ENCODE measurements at regions not wholly inside any gene's neighbourhood (a gene's known extent, or its start where the extent isn't known, plus 50 kb on each side); places are given as distances from the start of the nearest gene placed in this dataset.

- Histone ChIP-seq H3K9me3 (ENCODE audit: control insufficient read depth, insufficient read depth, low read length) (peaks cover under 1% of the 10 kb centered on the region; the same call in 1 of the 2 replicates), H3K27me3 (ENCODE audit: control insufficient read depth, insufficient read depth, low read length) (no peaks in the 10 kb centered on the region), H3K27ac (ENCODE audit: low read depth, low read length) (no peak overlapping the region), H3K4me3 (ENCODE audit: low read depth, low read length) (no peak overlapping the region)
- ChIA-PET POLR2A (interaction anchor here (0.6 kb wide), 1 partner anchor 743 kb away, joined by 3 read pairs; no protein-coding TSS in a partner anchor), CTCF (interaction anchor here (1.1 kb wide), 1 partner anchor 1034 kb away, joined by 3 read pairs; no protein-coding TSS in a partner anchor)
- DNase-seq (ENCODE audit: low read depth, low spot score), result no peak
- no peak for TF ChIP-seq CTCF (IDR thresholded peaks at IDR 0.05; ENCODE audit: low read depth, low read length)
Observed at GRCh38 chr9:115627511-115627910, 509.6 kb upstream of the TNC start.

GRCh38 chr9:115628426-115628825, 510.5 kb upstream of the TNC start:
- TF ChIP-seq CTCF (IDR thresholded peaks at IDR 0.05; ENCODE audit: low read depth, low read length), result no peak
- Histone ChIP-seq H3K27me3 (ENCODE audit: control insufficient read depth, insufficient read depth, low read length) (no peaks in the 10 kb centered on the region), H3K9me3 (ENCODE audit: control insufficient read depth, insufficient read depth, low read length) (no peaks in the 10 kb centered on the region), H3K4me3 (ENCODE audit: low read depth, low read length) (no peak overlapping the region), H3K27ac (ENCODE audit: low read depth, low read length) (no peak overlapping the region)
- no peak for DNase-seq (ENCODE audit: low read depth, low spot score)
- ChIA-PET CTCF (no interaction called here), POLR2A (no interaction called here)

GRCh38 chr9:115629879-115630840, 512.2 kb upstream of the TNC start:
- H3K27ac ChIP-seq (ENCODE audit: low read depth, low read length), result no peak overlapping the region
- DNase-seq (ENCODE audit: low read depth, low spot score), result no peak
- POLR2A ChIA-PET, result interaction anchor here (0.7 kb wide), 1 partner anchor 36 kb away, joined by 4 read pairs; no protein-coding TSS in a partner anchor
- TF ChIP-seq CTCF (IDR thresholded peaks at IDR 0.05; ENCODE audit: low read depth, low read length), result no peak
- no peaks in the 10 kb centered on the region for H3K27me3 ChIP-seq (ENCODE audit: control insufficient read depth, insufficient read depth, low read length)
- no peak overlapping the region for H3K4me3 ChIP-seq (ENCODE audit: low read depth, low read length)
- no peaks in the 10 kb centered on the region for H3K9me3 ChIP-seq (ENCODE audit: control insufficient read depth, insufficient read depth, low read length)
- CTCF ChIA-PET, result interaction anchor here (1.4 kb wide), 1 partner anchor 36 kb away, joined by 3 read pairs; no protein-coding TSS in a partner anchor

GRCh38 chr9:115632391-115632790, 514.4 kb upstream of the TNC start:
- TF ChIP-seq CTCF (IDR thresholded peaks at IDR 0.05; ENCODE audit: low read depth, low read length), result no peak
- no peaks in the 10 kb centered on the region for H3K27me3 ChIP-seq (ENCODE audit: control insufficient read depth, insufficient read depth, low read length)
- H3K27ac ChIP-seq (ENCODE audit: low read depth, low read length), result no peak overlapping the region
- ChIA-PET POLR2A (no interaction called here), CTCF (no interaction called here)
- H3K9me3 ChIP-seq (ENCODE audit: control insufficient read depth, insufficient read depth, low read length), result no peaks in the 10 kb centered on the region
- DNase-seq (ENCODE audit: low read depth, low spot score), result no peak
- H3K4me3 ChIP-seq (ENCODE audit: low read depth, low read length), result no peak overlapping the region

GRCh38 chr9:115633104-115633503, 515.1 kb upstream of the TNC start:
- TF ChIP-seq CTCF (IDR thresholded peaks at IDR 0.05; ENCODE audit: low read depth, low read length), result no peak
- Histone ChIP-seq H3K27ac (ENCODE audit: low read depth, low read length) (no peak overlapping the region), H3K4me3 (ENCODE audit: low read depth, low read length) (no peak overlapping the region), H3K27me3 (ENCODE audit: control insufficient read depth, insufficient read depth, low read length) (no peaks in the 10 kb centered on the region), H3K9me3 (ENCODE audit: control insufficient read depth, insufficient read depth, low read length) (no peaks in the 10 kb centered on the region)
- no peak for DNase-seq (ENCODE audit: low read depth, low spot score)
- ChIA-PET CTCF (no interaction called here), POLR2A (interaction anchor here (0.6 kb wide), 1 partner anchor 206 kb away, joined by 4 read pairs; no protein-coding TSS in a partner anchor)
